HG03097 (cell line): ENCODE measurements at regions not wholly inside any gene's neighbourhood (a gene's known extent, or its start where the extent isn't known, plus 50 kb on each side); places are given as distances from the start of the nearest gene placed in this dataset.

Source experiments
- ATAC-seq: cut with Tn5 transposase; IDR thresholded peaks from one replicate; pipeline ENCODE4 v1.9.1; 2021; ENCODE audit not compliant: unreplicated experiment, low FRiP score

DNA sequence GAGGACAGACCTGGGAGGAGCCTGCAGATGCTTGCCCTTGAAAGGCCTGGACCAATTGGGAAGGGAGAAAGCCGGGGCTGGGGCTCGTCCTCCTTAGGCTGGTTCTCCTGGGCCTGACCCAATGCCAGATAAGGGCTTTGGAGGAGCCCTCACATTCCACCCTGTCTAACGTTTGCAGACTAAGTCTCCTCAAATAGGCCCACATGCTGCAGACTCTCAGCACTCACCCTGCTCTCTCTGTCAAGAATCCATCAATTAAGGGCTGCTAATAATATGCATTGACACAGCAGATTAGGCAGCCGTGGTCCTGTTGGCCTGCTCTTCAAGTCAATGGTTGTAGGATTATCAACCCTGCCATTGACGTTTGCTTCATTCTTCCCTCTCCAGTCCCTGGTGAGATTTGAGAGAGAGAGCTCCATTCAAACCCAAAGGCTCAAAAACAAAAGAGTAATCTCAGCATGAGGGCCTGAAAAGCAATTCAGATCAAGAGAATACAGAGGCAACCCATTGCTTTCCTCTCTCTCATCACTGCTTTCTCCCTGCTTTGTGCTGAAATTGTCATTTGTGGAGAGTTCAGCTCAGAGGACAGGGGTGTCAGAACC is 167.6 kb downstream of the INSIG2 start:
- no peak for ATAC-seq

DNA sequence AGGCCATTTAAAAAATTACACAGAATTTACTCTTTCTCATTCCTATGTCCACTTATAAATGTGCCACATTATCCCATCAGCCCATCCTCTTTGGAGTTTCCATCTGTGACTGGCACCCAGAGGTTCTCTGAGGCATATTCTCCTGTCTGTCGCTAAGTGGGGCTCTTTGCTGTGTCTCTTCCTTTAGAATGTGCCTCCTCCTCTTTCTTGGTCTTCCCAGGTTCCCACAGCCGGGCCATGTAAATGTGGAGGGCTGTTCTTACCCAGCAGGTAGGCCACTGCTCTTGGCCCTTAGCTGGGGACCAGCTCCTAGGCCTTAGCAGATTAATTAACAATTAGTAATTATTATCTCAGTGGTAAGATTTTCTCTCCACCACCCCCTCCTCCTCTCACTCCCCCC is 167.0 kb downstream of the INSIG2 start:
- ATAC-seq = no peak

DNA sequence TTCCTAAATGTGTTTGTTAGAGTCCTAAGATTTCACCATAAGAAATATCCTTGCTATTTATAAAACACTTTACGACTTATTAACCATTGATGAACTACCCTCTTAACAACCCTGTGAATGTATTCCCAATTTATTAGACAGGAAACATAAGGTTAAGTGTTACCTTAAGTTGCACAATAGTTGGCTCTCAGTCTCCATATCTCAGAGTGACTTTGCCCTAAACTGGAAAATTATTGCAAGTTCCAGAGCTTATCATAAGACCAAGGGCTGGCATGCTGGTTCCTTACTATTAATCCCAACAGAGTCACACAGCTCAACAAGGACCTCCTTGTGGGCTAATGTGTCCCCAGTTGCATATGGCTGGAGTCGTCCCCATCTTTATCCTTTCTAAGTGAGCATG is 165.8 kb downstream of the INSIG2 start:
- ATAC-seq = no peak

DNA sequence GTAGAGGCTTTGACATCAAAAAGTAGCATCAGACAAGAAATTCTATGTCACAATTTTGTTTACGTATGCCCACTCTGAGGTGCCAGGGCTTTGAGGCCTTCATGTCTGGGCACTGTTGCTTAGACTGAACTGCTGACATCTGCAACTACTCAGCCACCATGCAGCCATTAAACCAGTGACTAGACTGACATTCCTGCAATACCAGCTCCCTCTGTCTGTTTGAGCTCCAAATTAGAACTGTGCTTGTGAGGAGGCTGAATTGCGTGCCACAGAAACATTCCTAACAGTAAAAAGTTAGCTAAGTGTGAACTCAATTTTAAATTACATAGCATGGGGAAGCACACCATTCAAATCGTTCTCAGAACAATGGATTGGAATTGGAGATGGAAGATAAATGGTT is 163.2 kb downstream of the INSIG2 start:
- ATAC-seq = no peak

DNA sequence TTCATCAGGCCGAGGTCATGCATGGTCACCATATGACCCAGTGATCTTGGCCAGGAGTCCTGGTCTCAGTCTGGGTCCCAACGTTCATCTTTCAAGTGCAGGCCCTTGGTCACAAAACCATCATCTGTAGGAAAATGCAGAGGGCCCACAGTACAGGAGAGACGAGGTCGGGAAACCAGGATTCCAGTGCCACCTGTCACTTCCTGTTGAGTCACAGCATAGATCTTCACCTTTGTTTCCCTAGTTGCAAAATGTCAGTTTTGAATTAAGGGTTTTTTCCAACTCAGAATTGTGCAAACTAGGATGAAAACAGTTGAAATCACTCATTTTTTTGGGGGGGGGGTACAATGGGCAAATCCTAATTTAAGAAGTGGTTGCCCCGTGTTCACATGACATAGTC is 162.2 kb downstream of the INSIG2 start:
- no peak for ATAC-seq

DNA sequence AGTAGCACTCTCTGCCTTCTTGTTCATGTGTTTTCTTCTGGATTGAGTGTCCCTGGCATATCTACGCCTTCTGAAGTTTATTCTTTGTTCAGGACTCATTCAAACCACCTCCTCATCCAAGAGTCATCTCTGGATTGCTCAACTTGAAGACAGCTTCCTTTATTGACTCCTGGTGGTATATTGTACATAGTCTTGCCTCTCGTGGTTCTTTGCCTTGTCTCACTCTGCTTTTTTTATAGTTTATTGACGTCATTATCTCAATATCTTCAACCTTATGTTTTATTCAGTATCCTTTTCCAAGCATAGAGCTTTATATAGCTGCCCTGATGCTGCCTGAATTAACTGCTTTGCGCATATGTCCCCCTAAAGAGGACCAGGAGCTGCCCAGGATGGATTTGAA is 161.7 kb downstream of the INSIG2 start:
- no peak for ATAC-seq

DNA sequence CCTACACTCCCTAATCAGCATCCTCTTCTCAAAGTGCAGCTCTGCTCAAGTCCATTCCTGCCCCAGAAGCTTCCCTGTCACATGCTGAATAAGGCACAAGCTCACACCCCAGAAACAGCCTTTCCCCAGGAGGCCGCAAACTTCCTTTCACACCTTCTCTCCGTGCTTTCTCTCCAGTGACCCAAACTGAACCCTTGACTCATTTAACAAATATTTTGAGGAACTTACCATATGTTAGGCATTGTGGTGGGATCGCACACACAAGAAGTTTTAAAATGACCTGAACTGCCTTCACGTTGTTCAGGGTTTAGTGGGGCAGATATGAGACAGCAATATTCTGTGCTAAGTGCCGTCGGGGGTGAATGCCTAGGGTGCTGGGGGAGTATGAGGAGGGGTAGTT is 161.3 kb downstream of the INSIG2 start:
- no peak for ATAC-seq

DNA sequence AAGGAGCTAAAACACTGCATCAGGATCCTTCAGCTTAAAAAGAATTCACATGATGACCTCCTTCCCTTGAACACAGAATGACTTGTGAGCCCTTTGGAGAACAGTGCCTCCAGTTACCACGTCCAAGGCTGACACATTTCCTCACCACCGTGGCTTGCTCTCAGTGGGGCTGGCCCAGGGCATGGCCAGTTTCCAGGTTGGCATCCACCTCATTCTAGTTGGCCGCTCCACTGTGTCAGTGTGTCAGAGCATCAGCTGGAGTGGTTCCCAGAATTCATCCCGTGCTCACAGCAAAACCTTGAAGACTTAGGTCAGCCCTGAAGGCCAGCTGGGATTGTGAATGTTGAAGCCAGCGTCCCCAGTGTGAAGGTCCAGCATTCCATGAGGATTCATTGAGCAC is 158.5 kb downstream of the INSIG2 start:
- no peak for ATAC-seq

DNA sequence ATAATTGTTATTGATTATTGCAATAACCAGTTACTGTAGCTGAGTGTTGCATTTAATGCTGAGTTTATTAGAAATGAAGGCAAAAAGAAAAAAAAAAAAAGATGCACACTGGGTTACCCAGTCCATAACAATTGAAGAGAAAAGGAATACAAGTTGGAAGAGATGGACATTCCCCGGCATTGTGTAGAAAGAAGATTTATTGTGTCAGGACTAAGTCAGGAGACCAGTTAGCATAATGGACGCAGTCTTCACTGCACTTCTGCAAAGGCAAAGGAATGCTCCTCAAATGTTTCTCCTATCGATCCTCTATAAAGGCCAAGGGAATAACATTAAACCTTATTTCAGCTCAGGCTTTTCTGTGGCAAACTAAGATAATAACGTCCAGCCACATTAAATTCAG is 157.8 kb downstream of the INSIG2 start:
- ATAC-seq = no peak

DNA sequence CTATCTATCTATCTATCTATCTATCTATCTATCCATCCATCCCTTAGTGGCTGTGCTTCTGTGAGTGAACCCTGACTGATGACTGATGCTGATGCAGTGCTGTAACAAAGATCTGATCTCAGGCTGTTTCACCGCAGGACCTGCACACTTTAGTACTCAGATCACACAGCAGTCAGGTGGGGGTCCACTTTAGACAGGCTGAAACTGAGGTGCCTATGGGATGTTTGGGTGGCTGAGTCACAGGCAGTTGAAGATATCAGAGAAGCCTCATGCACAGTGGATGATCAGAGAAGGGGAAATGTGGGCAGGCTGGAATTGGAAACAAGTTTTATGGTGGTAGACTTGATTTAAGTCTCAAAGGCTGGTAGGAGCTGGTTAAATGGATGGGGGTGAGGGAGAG is 156.4 kb downstream of the INSIG2 start:
- ATAC-seq = no peak

DNA sequence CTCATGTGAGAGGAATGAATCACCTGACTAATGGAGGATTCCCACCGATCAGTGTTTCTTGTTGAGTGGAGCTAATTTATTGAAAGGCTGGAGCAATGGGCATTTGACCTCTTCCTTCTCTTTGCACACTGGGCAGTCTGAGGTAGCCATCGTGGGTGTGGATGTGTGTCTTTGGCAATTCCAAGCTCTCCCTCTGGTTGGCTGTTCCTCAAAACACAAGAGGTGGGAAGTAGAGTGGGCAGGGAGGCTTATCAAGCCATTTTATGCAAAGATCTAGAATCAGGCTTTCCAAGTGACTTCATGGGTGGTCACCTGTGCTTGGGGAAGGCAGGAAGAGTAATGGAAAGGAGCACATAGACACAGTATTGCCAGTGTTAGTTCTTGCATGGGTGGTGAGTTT is 154.8 kb downstream of the INSIG2 start:
- ATAC-seq = no peak

DNA sequence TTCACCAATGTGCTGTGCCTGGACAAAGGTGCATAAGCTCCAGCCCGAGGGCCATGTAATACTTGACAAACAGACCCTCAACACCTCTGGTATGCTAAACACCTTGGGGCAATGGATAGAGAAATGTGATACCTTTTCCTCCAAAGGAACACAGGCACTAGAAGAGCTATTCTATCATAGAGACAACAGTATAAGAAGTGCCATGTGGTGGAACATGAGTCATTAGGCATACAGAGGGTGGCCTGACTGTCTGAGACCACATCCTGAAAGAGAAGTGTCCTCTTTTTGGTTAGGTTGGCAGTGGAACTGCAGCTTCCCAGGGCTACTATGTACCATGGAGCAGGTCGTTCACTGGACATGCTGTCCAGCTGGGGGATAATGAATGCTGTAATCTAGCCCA is 153.9 kb downstream of the INSIG2 start:
- ATAC-seq = no peak

DNA sequence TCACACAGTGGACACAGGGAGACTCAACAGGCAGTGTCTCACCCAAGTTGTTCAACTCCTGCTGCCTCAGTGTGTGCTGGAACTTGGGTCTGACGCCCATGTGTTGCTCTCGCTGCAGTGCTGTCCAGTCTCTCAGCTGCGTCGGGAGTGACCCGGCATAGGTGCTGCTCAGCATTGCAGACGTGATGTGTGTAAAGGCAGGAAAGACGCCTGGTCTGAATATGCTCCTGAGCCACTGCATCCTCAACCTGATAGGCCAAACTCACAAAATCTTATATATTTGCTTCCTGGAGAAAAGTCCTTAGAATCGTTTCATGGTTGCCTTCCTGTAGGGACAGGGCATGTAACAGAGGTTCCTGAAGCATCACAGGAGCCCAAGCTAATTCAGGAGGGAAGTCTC is 152.9 kb downstream of the INSIG2 start:
- no peak for ATAC-seq

DNA sequence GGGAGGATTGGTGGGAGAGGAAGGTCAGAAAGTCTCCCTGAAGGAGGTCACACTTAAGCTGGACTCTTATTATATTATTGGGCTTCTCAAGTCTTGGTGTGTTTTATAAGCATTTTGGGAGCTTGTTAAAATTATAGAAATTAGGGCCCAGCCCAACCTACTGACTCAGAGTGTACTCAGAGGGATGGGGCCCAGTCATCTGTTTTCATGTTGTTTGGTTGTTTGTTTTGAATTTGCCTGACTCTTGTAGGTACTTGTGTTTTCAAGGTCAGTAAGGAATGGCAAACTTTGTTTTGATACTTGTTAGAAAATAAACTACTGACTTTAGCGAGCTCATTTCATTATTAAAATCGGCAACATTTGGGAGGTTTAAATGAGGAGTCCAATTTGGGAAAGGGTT is 152.0 kb downstream of the INSIG2 start:
- no peak for ATAC-seq

DNA sequence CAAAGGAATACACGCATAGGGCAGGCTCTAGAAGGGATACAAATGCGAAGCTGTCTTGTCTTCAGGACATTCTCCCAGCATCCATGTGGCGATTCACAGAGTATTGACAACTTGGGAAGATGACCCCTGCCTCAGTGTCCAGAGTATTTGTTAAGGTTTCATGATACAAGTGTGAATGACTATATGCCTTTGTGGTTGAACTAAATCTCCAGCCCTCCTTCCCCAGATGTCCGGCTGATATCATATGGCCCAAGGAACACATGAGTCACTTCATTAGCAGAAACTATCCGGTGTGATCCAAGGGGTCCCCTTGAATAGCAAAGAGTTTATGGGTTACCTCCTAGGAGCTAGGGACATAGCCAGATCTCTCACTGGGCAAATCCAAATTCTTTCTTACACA is 151.0 kb downstream of the INSIG2 start:
- ATAC-seq = no peak

DNA sequence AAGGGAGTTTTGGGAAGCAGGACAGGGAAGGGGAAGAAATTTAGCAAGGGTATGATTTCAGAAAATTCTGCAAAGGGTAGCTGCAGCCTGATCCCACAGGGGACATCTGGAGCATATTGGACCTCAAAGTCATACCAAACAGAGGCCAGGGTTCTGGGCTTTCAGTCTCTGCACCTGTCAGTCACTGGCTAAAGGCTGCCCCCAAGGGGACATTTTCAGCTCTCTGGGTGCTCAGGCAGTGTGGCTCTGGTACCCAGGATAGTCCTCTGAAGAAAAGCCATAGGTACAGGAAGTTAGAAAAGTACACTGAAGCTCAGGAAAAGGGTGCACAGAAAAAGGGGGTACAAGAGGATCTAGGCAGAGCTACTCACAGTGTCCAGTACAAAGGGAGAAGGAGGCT is 149.2 kb downstream of the INSIG2 start:
- ATAC-seq = no peak

DNA sequence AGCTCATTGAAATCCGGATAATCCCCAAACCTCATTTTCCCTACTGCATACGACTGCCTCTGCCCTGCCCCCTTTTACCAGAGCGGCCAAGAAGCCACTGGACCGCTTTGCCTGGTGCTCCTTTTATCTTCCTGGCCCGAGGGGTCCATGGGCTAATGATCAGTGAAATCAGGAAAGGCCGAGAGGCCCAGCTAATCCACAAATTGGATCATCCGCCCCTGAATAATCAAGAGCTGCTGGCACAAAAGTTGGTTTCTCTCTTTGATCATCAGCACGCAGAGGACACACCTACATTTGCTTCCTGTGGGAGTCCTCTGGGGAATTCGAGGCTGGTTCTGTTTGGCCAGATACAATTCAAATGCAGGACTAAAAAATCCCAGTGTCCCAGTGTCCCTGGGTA is 144.5 kb downstream of the INSIG2 start:
- no peak for ATAC-seq

DNA sequence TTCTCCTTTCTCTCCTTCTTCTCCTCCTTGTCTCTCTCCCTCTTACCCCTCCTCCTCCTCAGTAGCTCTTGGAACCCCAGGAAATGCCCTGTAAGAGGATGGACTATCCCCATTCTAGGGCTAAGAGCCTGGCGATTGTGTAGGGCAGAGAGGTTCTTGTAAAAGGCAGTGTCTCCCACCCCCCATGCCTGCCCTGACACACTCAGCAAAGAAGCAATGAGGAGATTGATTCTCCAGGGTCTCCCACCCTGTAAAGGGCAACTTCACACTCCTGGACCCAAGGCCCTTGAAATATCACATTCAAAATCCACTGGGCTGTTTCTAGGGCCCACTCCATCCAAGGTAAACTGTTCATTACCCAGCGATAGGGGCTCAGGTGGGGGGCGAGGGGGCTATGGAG is 144.1 kb downstream of the INSIG2 start:
- no peak for ATAC-seq

DNA sequence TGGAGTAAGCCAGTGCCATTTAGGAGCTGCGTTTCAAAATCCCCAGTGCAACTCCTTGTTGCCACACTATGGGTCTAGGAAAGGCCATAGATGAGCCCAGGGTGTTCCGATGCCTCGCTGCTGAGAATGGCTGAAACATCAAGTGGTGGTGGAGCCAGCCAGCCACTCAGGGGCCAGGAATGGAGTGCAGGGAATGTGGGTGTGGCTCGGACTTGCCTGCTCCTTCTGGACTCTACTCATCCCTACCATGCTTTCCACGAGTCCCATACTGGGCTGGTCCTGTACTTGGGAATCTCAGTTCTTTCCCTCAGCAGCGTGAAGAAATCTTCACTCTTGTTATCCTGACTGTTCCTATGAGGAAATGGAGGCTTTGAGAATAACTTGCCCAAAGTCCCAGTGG is 143.5 kb downstream of the INSIG2 start:
- no peak for ATAC-seq

DNA sequence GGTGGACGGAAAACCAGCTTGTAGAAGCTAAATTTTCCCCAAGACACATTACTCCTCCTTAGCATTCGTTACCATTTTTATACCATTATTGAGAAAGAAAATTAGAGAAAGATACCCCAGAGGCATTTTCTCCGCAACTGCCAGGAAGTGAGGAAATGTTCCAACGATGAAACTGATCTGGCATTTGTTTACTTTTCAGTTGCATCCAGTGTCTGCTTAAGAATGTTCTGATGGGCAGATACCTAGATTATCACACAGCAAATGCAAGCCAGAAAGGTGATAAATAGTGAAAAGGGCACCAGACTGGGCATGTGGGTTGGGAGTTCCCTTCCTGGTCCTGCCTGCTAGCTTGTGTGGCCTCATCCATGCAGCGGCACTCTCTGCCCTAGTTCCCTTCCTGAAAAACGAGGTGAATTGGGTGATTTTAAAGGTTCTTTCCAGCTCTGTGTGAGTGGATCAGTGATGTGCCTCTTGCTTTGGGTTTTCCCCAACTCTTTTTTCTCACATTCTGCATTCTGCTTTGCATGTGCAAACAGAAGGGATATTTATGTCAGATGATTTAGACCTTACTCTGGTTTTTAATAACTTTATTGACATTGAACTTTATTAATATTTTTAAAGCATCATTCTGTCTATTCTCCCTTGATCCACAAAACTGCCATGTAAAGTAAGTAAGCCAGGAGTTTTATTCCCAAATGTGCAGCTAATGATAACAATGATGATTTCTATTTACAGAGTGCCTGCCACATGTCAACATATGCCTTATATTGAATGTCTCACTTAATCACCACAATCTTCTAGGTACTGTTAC is 139.6 kb downstream of the INSIG2 start:
- ATAC-seq = no peak

DNA sequence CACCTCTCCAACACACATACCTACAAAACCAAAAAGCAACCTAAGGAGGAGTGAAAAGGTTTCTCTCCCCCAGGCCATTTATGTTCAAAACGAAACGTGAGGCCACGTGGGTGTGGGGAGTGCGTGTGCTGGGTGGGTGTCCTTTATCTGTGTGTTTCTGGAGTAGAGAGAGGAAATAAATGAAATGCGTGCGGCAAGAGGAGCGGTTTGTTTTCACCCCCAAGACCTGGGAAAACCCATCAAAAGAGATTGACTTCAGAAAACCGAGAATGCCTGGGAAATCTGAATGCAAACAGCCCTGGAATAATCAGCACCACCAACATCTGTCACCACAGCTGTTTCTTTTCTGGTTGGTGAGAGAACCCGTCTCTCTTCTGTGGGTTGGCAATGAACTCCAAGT is 137.4 kb downstream of the INSIG2 start:
- ATAC-seq = no peak

DNA sequence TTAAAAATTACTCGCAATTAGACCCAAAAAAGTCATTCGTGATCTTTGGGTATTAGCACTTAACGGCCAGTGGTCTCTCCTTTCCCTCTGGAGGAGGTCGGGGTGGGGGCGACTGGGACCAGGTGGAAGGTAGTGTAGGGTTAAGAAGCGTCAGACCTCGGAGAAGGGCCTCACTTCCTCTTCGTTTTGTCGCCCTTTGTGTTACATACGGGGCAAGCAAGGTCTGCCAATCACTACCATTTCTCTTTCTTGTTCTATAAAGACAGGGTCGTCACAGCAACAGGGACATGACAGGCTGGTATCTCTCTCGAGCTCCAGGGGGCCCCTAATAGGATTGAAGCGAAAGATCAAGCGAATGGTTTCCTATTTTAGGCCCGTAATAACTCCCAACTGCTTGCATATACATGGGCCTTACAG is 136.6 kb downstream of the INSIG2 start:
- ATAC-seq = no peak
